Suppressor macrophage treated with lipopolysaccharide for 4 hours (primary cell): ENCODE measurements at regions not wholly inside any gene's neighbourhood (a gene's known extent, or its start where the extent isn't known, plus 50 kb on each side); places are given as distances from the start of the nearest gene placed in this dataset.
"Not testable (repeated sequence)": the region's sequence is repeated elsewhere in the genome, so short reads cannot be mapped to it uniquely, and the experiment has no call there.

Experiments
- DNase-seq: peaks from one replicate; pipeline ENCODE4 v3.0.0-alpha.2; 2020

DNA sequence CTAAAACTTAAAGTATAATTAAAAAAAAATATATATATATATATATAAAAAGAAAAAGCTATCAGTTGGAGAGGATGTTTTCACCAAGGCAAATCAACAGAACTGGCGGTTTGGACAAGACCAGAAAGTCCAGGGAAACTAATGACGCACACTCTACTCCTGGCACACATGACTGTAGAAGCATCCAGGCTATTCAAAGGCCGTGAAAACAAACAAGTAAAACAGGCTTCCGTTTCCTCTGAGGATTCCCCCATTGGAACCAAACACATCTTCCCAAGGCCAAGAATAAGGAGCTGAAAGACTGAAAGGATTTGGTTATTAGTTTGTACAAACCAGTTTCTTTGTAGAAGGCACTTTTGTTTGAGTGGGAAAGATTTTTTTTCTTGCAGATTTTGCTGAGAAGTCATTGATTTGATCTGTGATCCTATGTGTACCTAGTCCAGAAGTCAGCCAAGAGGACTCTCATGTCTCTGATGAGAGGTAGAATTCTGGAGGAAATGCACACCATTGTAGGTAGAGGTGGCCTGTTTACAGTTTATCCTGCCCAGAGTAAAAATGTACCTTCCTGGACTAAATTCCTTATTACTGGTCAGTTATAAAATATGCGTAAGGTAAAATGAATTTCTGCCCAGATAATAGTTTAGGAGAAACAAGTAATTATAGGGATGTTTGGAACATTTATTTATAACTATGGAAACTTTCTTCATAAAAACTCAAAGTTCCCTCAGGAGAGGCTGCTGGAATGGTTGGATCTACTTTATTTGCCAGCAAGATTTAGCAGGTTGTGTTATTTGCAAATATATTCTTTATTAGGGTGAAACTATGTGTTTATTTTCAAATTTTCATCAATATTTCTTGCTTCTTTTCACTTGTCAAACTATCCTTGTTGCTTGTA is 66.5 kb downstream of the DMP1 start:
- no peak for DNase-seq

DNA sequence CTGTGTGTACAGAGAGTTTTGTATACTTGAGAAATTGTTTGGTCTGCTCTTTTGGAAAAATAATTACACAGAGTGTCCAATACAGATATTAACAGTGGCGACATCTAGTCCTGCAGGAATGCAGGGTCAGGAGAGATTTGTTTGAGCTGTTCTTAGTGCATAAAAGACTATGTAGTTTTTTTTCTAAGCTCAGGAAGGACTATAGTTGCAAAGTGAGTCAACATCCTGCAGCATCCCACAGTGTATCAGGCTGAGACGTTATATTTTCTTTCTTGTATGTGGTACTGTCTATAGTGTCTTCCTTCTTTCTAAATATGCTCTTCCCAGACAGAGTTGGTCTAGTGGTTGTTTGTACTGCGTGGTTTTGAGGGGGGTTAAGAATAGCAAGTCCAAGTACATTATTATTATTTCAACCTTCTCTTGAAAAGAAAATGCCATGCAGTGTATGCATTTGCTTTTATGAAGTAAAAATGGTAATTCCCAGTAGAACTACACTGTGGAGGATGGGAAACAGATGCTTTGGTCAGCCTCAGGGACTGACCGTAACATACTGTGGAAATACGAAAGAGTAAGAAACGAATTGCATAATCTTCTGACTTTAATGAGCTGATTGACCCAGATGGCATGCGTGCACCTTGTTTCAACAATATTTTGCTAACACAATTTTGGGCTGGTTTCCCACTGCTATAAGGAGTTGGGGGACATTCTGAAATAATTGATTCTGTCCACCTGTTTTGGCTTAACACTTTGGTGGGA is 67.4 kb downstream of the DMP1 start:
- no peak for DNase-seq

DNA sequence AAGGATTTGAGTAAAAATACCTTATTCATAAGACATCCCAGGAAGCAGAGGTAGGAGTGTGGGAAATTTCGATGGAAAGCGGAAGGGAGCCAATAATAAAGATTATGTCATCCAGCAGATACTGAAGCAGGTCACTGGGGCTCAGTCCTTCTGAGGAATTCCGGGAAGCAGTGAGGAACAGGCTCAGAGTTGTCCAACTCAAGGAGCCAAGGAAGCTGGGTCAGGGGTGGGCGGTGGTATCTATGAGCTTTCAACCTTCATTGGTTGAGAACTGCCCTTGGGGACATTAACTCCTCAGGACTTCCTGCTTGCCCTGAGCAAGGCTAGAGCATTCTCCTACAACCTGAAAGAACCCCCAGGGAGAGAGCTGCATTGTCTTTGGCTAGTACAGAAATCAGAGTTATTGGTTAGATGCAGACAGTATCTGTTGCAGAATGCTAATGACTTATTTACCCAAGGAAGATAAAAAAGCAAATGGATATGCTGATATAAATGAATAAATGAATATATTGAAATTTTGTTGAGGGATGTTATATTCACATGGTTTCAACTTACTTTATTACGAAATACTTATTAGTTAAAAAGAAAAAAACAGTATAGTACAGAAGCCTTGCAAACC is 68.2 kb downstream of the DMP1 start:
- DNase-seq, result no peak

DNA sequence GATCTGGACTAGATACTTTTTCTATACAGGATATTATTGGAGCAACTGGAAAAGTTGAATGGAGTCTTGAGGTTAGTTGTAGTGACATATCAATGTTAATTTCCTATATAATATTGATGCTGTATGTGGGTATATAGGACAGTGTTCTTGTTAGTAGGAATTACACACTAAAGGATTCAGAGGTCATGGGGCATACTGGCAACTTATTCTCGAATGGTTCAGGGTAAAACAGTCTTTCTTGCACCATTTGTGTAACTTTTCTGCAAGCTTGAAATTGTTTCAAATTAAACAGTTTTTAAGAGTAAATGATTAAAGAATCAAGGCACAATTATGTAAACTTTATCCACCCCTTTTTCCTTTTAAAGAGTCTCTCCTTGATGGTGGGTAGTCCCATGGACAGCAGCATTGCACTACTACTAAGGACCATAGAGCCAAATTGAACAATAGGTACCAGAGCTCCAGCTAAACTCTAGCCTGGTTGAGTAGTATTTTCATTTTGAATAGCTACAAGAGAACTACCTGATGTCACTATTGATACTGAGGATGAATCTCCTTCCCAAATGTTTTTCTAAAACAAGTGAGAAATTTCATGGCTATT is 70.1 kb downstream of the DMP1 start:
- no peak for DNase-seq

DNA sequence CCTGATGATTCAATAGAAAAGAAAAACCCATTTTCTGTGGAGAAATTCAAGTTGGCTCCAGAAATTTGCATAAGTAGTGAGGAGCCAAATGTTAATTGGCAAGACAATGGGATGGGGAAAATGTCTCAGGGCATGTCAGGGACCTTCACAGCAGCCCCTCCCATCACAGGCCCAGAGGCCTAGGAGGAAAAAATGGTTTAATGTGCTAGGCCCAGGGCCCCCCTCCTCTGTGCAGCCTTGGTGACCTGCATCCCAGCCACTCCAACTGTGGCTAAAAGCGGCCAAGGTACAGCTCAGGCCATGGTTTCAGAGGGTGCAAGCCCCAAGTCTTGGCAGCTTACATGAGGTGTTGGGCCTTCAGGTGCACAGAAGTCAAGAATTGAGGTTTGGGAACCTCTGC is 74.1 kb upstream of the IBSP start:
- DNase-seq, result not testable (repeated sequence)

DNA sequence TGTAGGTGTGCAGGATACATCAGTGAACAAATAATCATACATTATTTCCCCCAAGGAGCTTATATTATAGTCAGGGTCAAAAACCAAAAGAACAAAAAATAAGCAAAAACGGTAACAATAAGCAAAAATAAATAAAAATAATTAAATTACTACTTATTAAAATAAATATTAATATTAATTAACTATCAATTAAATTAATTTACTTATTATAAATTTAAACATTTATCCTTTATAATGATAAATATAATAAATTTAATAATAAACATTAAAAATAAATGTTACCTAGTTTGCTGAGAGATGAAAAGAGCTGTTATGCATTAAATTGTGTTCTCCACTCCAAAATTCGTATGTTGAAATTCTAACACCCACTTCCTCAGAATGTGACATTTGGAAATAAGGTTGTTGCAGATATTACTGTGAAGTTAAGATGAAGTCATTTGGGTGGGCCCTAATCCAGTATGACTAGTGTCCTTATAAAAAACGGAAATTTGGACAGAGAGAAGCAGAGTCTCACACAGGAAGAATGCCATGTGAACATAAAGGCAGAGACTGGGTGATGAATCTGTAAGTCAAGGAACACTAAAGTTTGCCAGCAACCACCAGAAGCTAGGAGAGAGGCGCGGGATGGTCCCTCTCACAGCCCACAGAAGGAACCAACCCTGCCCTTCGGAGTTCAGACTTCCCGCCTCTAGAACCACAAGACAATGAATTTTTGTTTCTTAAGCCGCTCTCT is 67.2 kb upstream of the IBSP start:
- DNase-seq, result peak; percentile 91

DNA sequence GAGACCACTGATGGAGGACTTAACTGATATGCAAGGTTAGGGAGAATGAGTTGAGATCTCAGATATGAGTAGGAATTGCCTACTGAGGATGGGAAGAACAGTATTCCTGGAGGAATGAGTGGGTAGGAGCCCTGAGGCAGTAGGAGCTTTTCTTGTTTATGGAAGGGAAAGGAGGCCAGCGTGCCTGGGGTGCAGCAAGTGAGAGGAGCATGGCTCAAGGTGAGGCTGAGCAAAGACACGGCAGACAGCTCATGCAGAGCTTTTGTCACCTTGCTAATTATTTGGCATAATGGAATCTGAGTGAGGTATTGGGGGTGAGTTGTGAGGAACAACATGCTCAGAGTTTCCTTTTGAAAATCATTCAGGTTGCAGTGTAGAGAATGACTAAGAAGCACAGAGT is 65.3 kb upstream of the IBSP start:
- DNase-seq, result no peak

DNA sequence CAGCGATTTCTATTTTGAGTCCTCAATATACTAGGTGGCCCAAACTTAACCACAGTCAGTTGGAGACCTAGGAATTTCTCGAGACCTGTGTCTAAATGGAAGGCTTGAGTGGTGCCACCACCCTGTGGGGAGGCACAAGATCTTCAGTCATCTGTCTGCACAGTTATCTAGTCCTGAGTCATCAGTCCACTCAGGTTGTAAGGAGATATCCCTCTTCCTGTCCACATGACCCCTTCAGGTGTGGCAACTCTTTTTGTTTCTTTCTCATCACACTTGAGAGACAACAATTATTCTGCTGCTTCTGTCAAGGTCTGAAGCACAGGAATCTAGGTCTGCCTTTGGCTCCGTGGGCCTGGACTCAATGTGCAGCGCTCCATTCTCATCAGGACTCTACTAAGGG is 64.4 kb upstream of the IBSP start:
- no peak for DNase-seq

DNA sequence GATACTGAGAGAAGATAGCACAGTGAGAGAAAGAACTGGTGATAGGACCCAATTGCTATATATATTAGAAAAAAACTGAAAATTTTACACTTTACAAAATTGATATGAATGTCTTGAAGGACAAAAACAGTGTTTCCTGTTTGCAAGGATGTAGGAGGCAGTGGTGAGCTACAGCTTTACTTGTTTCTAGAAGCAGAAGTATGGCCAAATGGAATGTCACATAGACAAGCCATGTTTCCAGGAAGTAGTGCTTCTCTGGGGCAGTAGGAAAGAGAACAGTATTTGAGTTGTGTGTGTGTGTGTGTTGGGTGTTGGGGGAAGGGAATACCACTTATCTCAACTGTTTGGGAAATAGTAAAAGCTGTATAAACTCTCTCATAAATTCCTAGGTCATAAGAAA is 60.9 kb upstream of the IBSP start:
- peak; percentile 37 for DNase-seq

DNA sequence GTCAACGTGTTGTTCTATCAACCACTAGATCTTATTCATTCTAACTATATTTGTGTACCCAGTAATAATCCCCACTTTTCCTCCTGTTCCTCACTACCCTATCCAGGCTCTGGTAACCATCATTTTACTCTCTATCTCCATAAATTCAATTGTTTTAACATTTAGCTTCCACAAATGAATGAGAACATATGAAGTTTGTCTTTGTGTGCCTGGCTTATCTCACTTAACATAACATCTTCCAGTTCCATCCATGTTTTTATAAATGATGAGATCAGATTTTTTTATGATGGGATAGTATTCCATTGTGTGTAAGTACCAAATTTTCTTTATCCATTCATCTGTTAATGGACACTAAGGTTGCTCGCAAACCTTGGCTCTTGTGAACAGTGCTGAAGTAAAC is 59.9 kb upstream of the IBSP start:
- no peak for DNase-seq

DNA sequence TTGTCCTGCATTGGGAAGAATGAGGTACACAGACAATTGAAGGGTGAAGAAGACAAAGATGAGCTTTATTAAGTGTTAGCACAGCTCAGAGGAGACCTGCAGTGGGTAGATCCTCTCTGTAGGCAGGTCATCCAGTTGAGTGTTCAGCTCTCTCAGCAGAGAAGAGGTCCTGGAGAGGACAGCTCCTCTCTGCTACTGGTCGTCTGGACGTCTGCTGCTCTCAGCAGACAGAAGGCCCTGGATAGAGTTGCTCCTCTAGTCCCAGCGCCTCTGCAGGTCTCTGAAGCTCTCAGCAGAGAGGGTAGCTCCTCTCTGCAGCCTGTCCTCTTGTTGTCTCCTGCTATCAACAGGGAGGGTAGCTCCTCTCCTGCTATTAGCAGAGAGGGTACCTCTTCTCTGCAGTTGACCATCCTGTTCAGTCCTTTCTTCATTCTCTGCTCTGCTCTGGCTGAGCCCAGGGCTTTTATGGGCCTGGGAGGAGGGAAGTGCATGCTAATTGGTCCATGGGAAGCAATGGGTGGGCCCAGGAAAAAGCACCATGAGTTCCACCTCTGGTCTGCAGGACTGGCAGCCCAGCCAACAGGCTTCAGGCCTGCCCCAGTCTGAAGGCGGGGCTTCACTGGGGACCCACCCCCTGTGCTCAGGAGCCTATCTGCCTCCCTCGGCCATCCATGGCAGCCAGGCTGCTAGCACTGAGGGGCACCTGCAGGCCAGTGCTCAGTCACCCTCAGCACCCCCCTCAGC is 54.1 kb upstream of the IBSP start:
- DNase-seq, result no peak

DNA sequence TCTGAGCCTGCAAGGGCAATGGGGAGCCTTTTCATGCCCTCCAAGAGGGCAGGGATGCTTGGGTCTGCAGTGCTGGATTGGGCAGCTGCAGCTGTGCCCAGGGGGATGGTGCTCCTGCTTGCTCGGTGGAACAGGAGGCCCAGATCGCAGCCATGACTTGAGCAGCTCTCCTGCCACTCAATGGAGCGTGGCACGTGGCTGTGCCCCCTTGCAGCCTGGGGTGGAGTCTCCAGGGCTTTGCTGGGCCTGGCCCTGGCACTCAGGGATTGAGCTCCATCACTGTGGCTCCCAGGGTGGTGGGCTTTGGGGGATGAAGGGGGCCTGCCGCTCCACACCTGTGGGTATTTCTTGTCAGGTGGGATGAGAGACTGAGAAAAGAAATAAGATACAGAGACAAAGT is 53.4 kb upstream of the IBSP start:
- DNase-seq, result no peak
